GM23338 (cell line): ENCODE measurements at regions not wholly inside any gene's neighbourhood (a gene's known extent, or its start where the extent isn't known, plus 50 kb on each side); places are given as distances from the start of the nearest gene placed in this dataset.

ENCODE experiments used
- ATAC-seq: fragments of 200-7000 bp; cut with Tn5 transposase; 3 replicates; pipeline ENCODE4 v1.9.1; 2020
- DNase-seq: peaks from one replicate; pipeline ENCODE4 v3.0.0-alpha.2; 2015; ENCODE audit warnings: low spot score
- H2AFZ ChIP-seq: fragments of 200-600 bp; sonication (generic); 2 replicates; pipeline ENCODE4 v1.8.0; 2016; ENCODE audit warnings: antibody characterized with exemption, mild to moderate bottlenecking, moderate library complexity
- H3F3A ChIP-seq: fragments of 200-600 bp; sonication (generic); replicated peaks from 2 replicates; pipeline ENCODE4 v1.8.0; 2017; ENCODE audit warnings: antibody characterized with exemption, mixed run types, low read depth
- H3K27ac ChIP-seq: fragments of 200-600 bp; sonication (generic); 2 replicates; pipeline ENCODE4 v1.6.1; 2016; ENCODE audit warnings: low read depth
- H3K27me3 ChIP-seq: fragments of 200-600 bp; sonication (generic); 2 replicates; pipeline ENCODE4 v1.8.0; 2016; ENCODE audit warnings: mild to moderate bottlenecking, mixed run types, moderate library complexity; ENCODE audit not compliant: insufficient read depth
- H3K36me3 ChIP-seq: fragments of 200-600 bp; sonication (generic); 2 replicates; pipeline ENCODE4 v1.8.0; 2016; ENCODE audit warnings: mild to moderate bottlenecking; ENCODE audit not compliant: insufficient read depth
- H3K4me1 ChIP-seq: fragments of 200-600 bp; sonication (generic); 2 replicates; pipeline ENCODE4 v1.8.0; 2016; ENCODE audit warnings: mild to moderate bottlenecking, moderate library complexity; ENCODE audit not compliant: insufficient read depth
- H3K4me2 ChIP-seq: fragments of 200-600 bp; sonication (generic); 2 replicates; pipeline ENCODE4 v1.7.1; 2017; ENCODE audit warnings: mixed run types
- H3K4me3 ChIP-seq: fragments of 200-600 bp; sonication (generic); 2 replicates; pipeline ENCODE4 v1.6.1; 2016; ENCODE audit warnings: mixed run types
- H3K79me2 ChIP-seq: fragments of 200-600 bp; sonication (generic); replicated peaks from 2 replicates; pipeline ENCODE4 v1.8.0; 2017; ENCODE audit warnings: mild to moderate bottlenecking; ENCODE audit not compliant: insufficient read depth
- H3K9me2 ChIP-seq: fragments of 200-600 bp; sonication (generic); 2 replicates; pipeline ENCODE4 v1.8.0; 2017; ENCODE audit not compliant: insufficient read depth
- H4K20me1 ChIP-seq: fragments of 200-600 bp; sonication (generic); replicated peaks from 2 replicates; pipeline ENCODE4 v1.8.0; 2017; ENCODE audit warnings: mild to moderate bottlenecking; ENCODE audit not compliant: insufficient read depth
- H3K27ac Mint-ChIP-seq: 2 replicates; pipeline ENCODE4 v1.8.0; 2020; ENCODE audit warnings: inconsistent platforms, mild to moderate bottlenecking, moderate library complexity, mixed read lengths
- H3K27me3 Mint-ChIP-seq: 3 replicates; pipeline ENCODE4 v1.8.0; 2022; ENCODE audit warnings: low read depth, mild to moderate bottlenecking, moderate library complexity, mixed read lengths, inconsistent platforms; ENCODE audit not compliant: insufficient read depth, poor library complexity
- H3K36me3 Mint-ChIP-seq: 3 replicates; pipeline ENCODE4 v1.8.0; 2021; ENCODE audit warnings: low read depth, mild to moderate bottlenecking, inconsistent platforms, moderate library complexity, mixed read lengths
- H3K4me1 Mint-ChIP-seq: 3 replicates; pipeline ENCODE4 v1.8.0; 2020; ENCODE audit warnings: mild to moderate bottlenecking, inconsistent platforms, mixed read lengths
- H3K4me3 Mint-ChIP-seq: 3 replicates; pipeline ENCODE4 v1.8.0; 2021; ENCODE audit warnings: moderate library complexity, mild to moderate bottlenecking, inconsistent platforms, mixed read lengths
- H3K9me3 Mint-ChIP-seq: 3 replicates; pipeline ENCODE4 v1.8.0; 2020; ENCODE audit warnings: moderate library complexity, mild to moderate bottlenecking, inconsistent platforms, mixed read lengths
- CREB1 ChIP-seq: fragments of 250-450 bp; sonication (Bioruptor Pico); IDR thresholded peaks from 2 replicates; pipeline ENCODE4 v1.5.0; 2020; ENCODE audit warnings: low read depth, mild to moderate bottlenecking, moderate library complexity
- CTCF ChIP-seq, 2 experiments: fragments of 200-600 bp in 1 of 2; sonication (generic) in 1 of 2; conservative IDR thresholded peaks; 2 replicates each; pipeline versions ENCODE4 v1.5.1 to v1.6.1; 2016 to 2017; ENCODE audit warnings: antibody characterized with exemption in 2 of 2, low read depth in 2 of 2, mild to moderate bottlenecking in 2 of 2, moderate library complexity in 1 of 2
- EZH2 ChIP-seq: fragments of 200-600 bp; sonication (generic); IDR thresholded peaks from one replicate; pipeline ENCODE4 v1.8.0; 2017; ENCODE audit warnings: antibody characterized with exemption, mild to moderate bottlenecking, low read depth; ENCODE audit not compliant: unreplicated experiment
- EZH2phosphoT487 ChIP-seq: fragments of 200-600 bp; sonication (generic); IDR thresholded peaks from one replicate; pipeline ENCODE4 v1.8.1; 2018; ENCODE audit warnings: antibody characterized with exemption; ENCODE audit not compliant: unreplicated experiment
- JUNB ChIP-seq: IDR thresholded peaks from one replicate; pipeline ENCODE4 v1.6.1; 2016; ENCODE audit warnings: antibody characterized with exemption; ENCODE audit not compliant: unreplicated experiment
- NANOG ChIP-seq: IDR thresholded peaks from 2 replicates; pipeline ENCODE4 v1.6.1; 2016; ENCODE audit warnings: antibody characterized with exemption, borderline replicate concordance
- POLR2AphosphoS5 ChIP-seq: IDR thresholded peaks from 2 replicates; pipeline ENCODE4 v1.6.1; 2016; ENCODE audit warnings: antibody characterized with exemption, low read depth
- STAT1 ChIP-seq: IDR thresholded peaks from one replicate; pipeline ENCODE4 v1.6.1; 2016; ENCODE audit warnings: antibody characterized with exemption; ENCODE audit not compliant: unreplicated experiment
- ZNF114 ChIP-seq: fragments of 250-450 bp; sonication (Bioruptor Pico); IDR thresholded peaks from 2 replicates; pipeline ENCODE4 v1.5.0; 2020; ENCODE audit warnings: mild to moderate bottlenecking, moderate library complexity
- ZNF331 ChIP-seq: fragments of 250-450 bp; sonication (Bioruptor Pico); IDR thresholded peaks from 2 replicates; pipeline ENCODE4 v1.5.0; 2020; ENCODE audit warnings: low read depth, mild to moderate bottlenecking, moderate library complexity
- TF ChIP-seq, protein P1 (sequence below): IDR thresholded peaks from one replicate; pipeline ENCODE4 v1.6.1; 2018; ENCODE audit warnings: antibody characterized with exemption; ENCODE audit not compliant: unreplicated experiment
- TF ChIP-seq, protein P2 (sequence below): IDR thresholded peaks from 2 replicates; pipeline ENCODE4 v1.6.1; 2016; ENCODE audit warnings: antibody characterized with exemption
- TF ChIP-seq, protein P3 (sequence below): fragments of 250-450 bp; sonication (Bioruptor Pico); IDR thresholded peaks from 2 replicates; pipeline ENCODE4 v1.5.0; 2020; ENCODE audit warnings: mild to moderate bottlenecking, moderate library complexity

DNA sequence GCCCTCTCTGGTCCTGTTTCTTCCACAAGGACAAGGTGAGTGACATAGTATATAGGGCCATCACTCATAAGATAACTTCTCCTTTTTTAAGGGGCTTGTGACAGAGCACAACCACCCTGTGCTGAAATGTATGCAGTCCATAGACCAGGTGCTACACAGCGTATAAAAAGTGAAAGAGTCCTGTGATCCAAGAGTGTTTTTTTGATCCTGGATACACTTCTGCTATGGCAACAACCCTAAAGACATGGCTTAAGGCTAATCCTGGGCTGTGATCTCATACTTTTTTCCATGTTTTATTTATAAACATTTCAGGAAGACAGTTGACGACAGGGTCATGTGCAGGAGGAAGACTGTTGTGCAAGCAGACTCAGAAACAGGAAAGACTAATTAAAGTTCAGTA, 400.5 kb upstream of the TCF4 start:
- H3K4me1 ChIP-seq = peaks cover 2% of the 10 kb centered on the region; the same call in 1 of the 2 replicates
- Mint-ChIP-seq H3K9me3 (peaks cover 11% of the 10 kb centered on the region), H3K27ac (no peak overlapping the region), H3K27me3 (peaks cover under 1% of the 10 kb centered on the region), H3K4me1 (no peaks in the 10 kb centered on the region), H3K36me3 (peaks cover 9% of the 10 kb centered on the region), H3K4me3 (no peak overlapping the region)
- no peaks in the 10 kb centered on the region for H3K27me3 ChIP-seq
- TF ChIP-seq JUNB = no peak
- no peak for TF ChIP-seq CTCF (conservative IDR thresholded peaks at IDR 0.05; ENCODE audit: low read depth in 2 of 2)
- no peak for TF ChIP-seq ZNF331
- TF ChIP-seq EZH2 = no peak
- TF ChIP-seq, protein P1, sequence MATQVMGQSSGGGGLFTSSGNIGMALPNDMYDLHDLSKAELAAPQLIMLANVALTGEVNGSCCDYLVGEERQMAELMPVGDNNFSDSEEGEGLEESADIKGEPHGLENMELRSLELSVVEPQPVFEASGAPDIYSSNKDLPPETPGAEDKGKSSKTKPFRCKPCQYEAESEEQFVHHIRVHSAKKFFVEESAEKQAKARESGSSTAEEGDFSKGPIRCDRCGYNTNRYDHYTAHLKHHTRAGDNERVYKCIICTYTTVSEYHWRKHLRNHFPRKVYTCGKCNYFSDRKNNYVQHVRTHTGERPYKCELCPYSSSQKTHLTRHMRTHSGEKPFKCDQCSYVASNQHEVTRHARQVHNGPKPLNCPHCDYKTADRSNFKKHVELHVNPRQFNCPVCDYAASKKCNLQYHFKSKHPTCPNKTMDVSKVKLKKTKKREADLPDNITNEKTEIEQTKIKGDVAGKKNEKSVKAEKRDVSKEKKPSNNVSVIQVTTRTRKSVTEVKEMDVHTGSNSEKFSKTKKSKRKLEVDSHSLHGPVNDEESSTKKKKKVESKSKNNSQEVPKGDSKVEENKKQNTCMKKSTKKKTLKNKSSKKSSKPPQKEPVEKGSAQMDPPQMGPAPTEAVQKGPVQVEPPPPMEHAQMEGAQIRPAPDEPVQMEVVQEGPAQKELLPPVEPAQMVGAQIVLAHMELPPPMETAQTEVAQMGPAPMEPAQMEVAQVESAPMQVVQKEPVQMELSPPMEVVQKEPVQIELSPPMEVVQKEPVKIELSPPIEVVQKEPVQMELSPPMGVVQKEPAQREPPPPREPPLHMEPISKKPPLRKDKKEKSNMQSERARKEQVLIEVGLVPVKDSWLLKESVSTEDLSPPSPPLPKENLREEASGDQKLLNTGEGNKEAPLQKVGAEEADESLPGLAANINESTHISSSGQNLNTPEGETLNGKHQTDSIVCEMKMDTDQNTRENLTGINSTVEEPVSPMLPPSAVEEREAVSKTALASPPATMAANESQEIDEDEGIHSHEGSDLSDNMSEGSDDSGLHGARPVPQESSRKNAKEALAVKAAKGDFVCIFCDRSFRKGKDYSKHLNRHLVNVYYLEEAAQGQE = no peak
- no peak for TF ChIP-seq CREB1 (CRISPR knock-in tag)
- no peak for TF ChIP-seq STAT1
- TF ChIP-seq, protein P2, sequence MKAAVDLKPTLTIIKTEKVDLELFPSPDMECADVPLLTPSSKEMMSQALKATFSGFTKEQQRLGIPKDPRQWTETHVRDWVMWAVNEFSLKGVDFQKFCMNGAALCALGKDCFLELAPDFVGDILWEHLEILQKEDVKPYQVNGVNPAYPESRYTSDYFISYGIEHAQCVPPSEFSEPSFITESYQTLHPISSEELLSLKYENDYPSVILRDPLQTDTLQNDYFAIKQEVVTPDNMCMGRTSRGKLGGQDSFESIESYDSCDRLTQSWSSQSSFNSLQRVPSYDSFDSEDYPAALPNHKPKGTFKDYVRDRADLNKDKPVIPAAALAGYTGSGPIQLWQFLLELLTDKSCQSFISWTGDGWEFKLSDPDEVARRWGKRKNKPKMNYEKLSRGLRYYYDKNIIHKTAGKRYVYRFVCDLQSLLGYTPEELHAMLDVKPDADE = no peak
- TF ChIP-seq POLR2AphosphoS5 = no peak
- TF ChIP-seq, protein P3, sequence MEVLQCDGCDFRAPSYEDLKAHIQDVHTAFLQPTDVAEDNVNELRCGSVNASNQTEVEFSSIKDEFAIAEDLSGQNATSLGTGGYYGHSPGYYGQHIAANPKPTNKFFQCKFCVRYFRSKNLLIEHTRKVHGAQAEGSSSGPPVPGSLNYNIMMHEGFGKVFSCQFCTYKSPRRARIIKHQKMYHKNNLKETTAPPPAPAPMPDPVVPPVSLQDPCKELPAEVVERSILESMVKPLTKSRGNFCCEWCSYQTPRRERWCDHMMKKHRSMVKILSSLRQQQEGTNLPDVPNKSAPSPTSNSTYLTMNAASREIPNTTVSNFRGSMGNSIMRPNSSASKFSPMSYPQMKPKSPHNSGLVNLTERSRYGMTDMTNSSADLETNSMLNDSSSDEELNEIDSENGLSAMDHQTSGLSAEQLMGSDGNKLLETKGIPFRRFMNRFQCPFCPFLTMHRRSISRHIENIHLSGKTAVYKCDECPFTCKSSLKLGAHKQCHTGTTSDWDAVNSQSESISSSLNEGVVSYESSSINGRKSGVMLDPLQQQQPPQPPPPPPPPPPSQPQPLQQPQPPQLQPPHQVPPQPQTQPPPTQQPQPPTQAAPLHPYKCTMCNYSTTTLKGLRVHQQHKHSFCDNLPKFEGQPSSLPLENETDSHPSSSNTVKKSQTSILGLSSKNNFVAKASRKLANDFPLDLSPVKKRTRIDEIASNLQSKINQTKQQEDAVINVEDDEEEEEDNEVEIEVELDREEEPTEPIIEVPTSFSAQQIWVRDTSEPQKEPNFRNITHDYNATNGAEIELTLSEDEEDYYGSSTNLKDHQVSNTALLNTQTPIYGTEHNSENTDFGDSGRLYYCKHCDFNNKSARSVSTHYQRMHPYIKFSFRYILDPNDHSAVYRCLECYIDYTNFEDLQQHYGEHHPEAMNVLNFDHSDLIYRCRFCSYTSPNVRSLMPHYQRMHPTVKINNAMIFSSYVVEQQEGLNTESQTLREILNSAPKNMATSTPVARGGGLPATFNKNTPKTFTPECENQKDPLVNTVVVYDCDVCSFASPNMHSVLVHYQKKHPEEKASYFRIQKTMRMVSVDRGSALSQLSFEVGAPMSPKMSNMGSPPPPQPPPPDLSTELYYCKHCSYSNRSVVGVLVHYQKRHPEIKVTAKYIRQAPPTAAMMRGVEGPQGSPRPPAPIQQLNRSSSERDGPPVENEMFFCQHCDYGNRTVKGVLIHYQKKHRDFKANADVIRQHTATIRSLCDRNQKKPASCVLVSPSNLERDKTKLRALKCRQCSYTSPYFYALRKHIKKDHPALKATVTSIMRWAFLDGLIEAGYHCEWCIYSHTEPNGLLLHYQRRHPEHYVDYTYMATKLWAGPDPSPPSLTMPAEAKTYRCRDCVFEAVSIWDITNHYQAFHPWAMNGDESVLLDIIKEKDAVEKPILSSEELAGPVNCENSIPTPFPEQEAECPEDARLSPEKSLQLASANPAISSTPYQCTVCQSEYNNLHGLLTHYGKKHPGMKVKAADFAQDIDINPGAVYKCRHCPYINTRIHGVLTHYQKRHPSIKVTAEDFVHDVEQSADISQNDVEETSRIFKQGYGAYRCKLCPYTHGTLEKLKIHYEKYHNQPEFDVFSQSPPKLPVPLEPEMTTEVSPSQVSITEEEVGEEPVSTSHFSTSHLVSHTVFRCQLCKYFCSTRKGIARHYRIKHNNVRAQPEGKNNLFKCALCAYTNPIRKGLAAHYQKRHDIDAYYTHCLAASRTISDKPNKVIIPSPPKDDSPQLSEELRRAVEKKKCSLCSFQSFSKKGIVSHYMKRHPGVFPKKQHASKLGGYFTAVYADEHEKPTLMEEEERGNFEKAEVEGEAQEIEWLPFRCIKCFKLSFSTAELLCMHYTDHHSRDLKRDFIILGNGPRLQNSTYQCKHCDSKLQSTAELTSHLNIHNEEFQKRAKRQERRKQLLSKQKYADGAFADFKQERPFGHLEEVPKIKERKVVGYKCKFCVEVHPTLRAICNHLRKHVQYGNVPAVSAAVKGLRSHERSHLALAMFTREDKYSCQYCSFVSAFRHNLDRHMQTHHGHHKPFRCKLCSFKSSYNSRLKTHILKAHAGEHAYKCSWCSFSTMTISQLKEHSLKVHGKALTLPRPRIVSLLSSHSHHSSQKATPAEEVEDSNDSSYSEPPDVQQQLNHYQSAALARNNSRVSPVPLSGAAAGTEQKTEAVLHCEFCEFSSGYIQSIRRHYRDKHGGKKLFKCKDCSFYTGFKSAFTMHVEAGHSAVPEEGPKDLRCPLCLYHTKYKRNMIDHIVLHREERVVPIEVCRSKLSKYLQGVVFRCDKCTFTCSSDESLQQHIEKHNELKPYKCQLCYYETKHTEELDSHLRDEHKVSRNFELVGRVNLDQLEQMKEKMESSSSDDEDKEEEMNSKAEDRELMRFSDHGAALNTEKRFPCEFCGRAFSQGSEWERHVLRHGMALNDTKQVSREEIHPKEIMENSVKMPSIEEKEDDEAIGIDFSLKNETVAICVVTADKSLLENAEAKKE (CRISPR knock-in tag) = no peak
- no peak for TF ChIP-seq EZH2phosphoT487
- no peak for TF ChIP-seq ZNF114 (CRISPR knock-in tag)
- no peak for TF ChIP-seq NANOG
- no peaks in the 10 kb centered on the region for H3K9me2 ChIP-seq
- no peak overlapping the region for H2AFZ ChIP-seq
- no peak overlapping the region for H3K27ac ChIP-seq
- no peak overlapping the region for H3K4me3 ChIP-seq
- ATAC-seq = no peak
- H3K79me2 ChIP-seq = no peaks in the 10 kb centered on the region
- DNase-seq = no peak
- H3K4me2 ChIP-seq = no peak overlapping the region
- 0 out of 2 replicates have a peak, but pooled peaks cover 5% of the 10 kb centered on the region for H3K36me3 ChIP-seq
- no peaks in the 10 kb centered on the region for H3F3A ChIP-seq
- H4K20me1 ChIP-seq = no peaks in the 10 kb centered on the region
